Vagina (tissue), 2 donors: ENCODE measurements at regions not wholly inside any gene's neighbourhood (a gene's known extent, or its start where the extent isn't known, plus 50 kb on each side); places are given as distances from the start of the nearest gene placed in this dataset.

Experiments used
- CTCF ChIP-seq, 3 experiments: fragments of 450-650 bp in 2 of 3; fragments of 200-600 bp in 1 of 3; sonication (generic) in 1 of 3; IDR thresholded peaks; one replicate each; pipeline ENCODE4 v1.5.1; 2017 to 2019; ENCODE audit warnings: antibody characterized with exemption in 3 of 3, mild to moderate bottlenecking in 2 of 3, moderate library complexity in 2 of 3
- POLR2A ChIP-seq, 2 donors: fragments of 450-650 bp; IDR thresholded peaks; one replicate each; pipeline ENCODE4 v1.6.1; 2017; ENCODE audit warnings: antibody characterized with exemption in 2 of 2, mild to moderate bottlenecking in 2 of 2, moderate library complexity in 2 of 2
- POLR2AphosphoS5 ChIP-seq, 2 donors: sonication (generic); formaldehyde crosslinking; IDR thresholded peaks; one replicate each; pipeline ENCODE4 v1.9.0; 2017; ENCODE audit warnings: antibody characterized with exemption in 2 of 2, mild to moderate bottlenecking in 2 of 2, low read depth in 1 of 2; ENCODE audit not compliant: insufficient read depth in 1 of 2

GRCh38 chr5:56650386-56650785 lies 165.0 kb upstream of the MAP3K1 start:
- TF ChIP-seq POLR2A (IDR thresholded peaks at IDR 0.05) (no peak), CTCF (IDR thresholded peaks at IDR 0.05) (no peak), POLR2AphosphoS5 (IDR thresholded peaks at IDR 0.05; ENCODE audit: insufficient read depth in 1 of 2, low read depth in 1 of 2) (no peak)
